ENCODE measurements at regions not wholly inside any gene's neighbourhood (a gene's known extent, or its start where the extent isn't known, plus 50 kb on each side); places are given as distances from the start of the nearest gene placed in this dataset.

- TF ChIP-seq USF1 (IDR thresholded peaks at IDR 0.05) (no peak), REST (IDR thresholded peaks at IDR 0.05; ENCODE audit: low read depth) (no peak), CREB1 (IDR thresholded peaks at IDR 0.05; ENCODE audit: low read depth) (no peak), TAF1 (IDR thresholded peaks at IDR 0.05; ENCODE audit: low read depth) (no peak), FOXM1 (IDR thresholded peaks at IDR 0.05; ENCODE audit: borderline replicate concordance, low read depth) (no peak), TEAD4 (IDR thresholded peaks at IDR 0.05) (no peak), YY1 (IDR thresholded peaks at IDR 0.05; ENCODE audit: low read depth) (no peak), TCF12 (IDR thresholded peaks at IDR 0.05; ENCODE audit: low read depth) (no peak)
These were observed 971.2 kb downstream of the DIPK2A start for GRCh38 chr3:144942838-144943197.

GRCh38 chr3:144947895-144948294 lies 976.3 kb downstream of the DIPK2A start:
- TF ChIP-seq TEAD4 (IDR thresholded peaks at IDR 0.05) (no peak), REST (IDR thresholded peaks at IDR 0.05; ENCODE audit: low read depth) (no peak), MAX (IDR thresholded peaks at IDR 0.05) (no peak), TCF12 (IDR thresholded peaks at IDR 0.05; ENCODE audit: low read depth) (no peak), EP300 (IDR thresholded peaks at IDR 0.05; ENCODE audit: borderline replicate concordance) (no peak), ZBTB7A (IDR thresholded peaks at IDR 0.05; ENCODE audit: low read depth) (no peak), NFIC (IDR thresholded peaks at IDR 0.05) (no peak), FOXM1 (IDR thresholded peaks at IDR 0.05; ENCODE audit: borderline replicate concordance, low read depth) (no peak), YY1 (IDR thresholded peaks at IDR 0.05; ENCODE audit: low read depth) (no peak), RAD21 (IDR thresholded peaks at IDR 0.05; ENCODE audit: low read depth) (no peak), EGR1 (IDR thresholded peaks at IDR 0.05) (no peak), CREB1 (IDR thresholded peaks at IDR 0.05; ENCODE audit: low read depth) (no peak)

- TF ChIP-seq EP300 (IDR thresholded peaks at IDR 0.05; ENCODE audit: borderline replicate concordance), result no peak
- no peak for TF ChIP-seq EGR1 (IDR thresholded peaks at IDR 0.05)
- TF ChIP-seq FOXM1 (IDR thresholded peaks at IDR 0.05; ENCODE audit: borderline replicate concordance, low read depth), result no peak
- no peak for TF ChIP-seq CREB1 (IDR thresholded peaks at IDR 0.05; ENCODE audit: low read depth)
- no peak for TF ChIP-seq USF1 (IDR thresholded peaks at IDR 0.05)
- no peak for TF ChIP-seq YY1 (IDR thresholded peaks at IDR 0.05; ENCODE audit: low read depth)
- no peak for TF ChIP-seq MAX (IDR thresholded peaks at IDR 0.05)
- no peak for TF ChIP-seq ZBTB7A (IDR thresholded peaks at IDR 0.05; ENCODE audit: low read depth)
- no peak for TF ChIP-seq TEAD4 (IDR thresholded peaks at IDR 0.05)
- TF ChIP-seq TCF12 (IDR thresholded peaks at IDR 0.05; ENCODE audit: low read depth), result no peak
- no peak for TF ChIP-seq CEBPB (IDR thresholded peaks at IDR 0.05)
- no peak for TF ChIP-seq RAD21 (IDR thresholded peaks at IDR 0.05; ENCODE audit: low read depth)
- TF ChIP-seq TAF1 (IDR thresholded peaks at IDR 0.05; ENCODE audit: low read depth), result no peak
- TF ChIP-seq NFIC (IDR thresholded peaks at IDR 0.05), result no peak
- no peak for TF ChIP-seq REST (IDR thresholded peaks at IDR 0.05; ENCODE audit: low read depth)
These were observed 977.1 kb downstream of the DIPK2A start for GRCh38 chr3:144948711-144949110.

GRCh38 chr3:144953959-144954358 lies 982.3 kb downstream of the DIPK2A start:
- no peak for TF ChIP-seq MAX (IDR thresholded peaks at IDR 0.05)
- no peak for TF ChIP-seq USF1 (IDR thresholded peaks at IDR 0.05)
